DMS79 (cell line): ENCODE measurements at regions not wholly inside any gene's neighbourhood (a gene's known extent, or its start where the extent isn't known, plus 50 kb on each side); places are given as distances from the start of the nearest gene placed in this dataset.

Experiments
- DNase-seq: peaks from one replicate; lab custom pipeline; 2025; lab: John Stamatoyannopoulos, UW

- DNase-seq = no peak
Measured at GRCh38 chr12:78697817-78698415, 166.7 kb upstream of the SYT1 start.

GRCh38 chr12:78698747-78699146 is 165.8 kb upstream of the SYT1 start:
- DNase-seq = no peak

- DNase-seq = no peak
Measured at GRCh38 chr12:78700565-78700964, 164.0 kb upstream of the SYT1 start.

GRCh38 chr12:78703820-78704525 is 160.6 kb upstream of the SYT1 start:
- no peak for DNase-seq

- DNase-seq = no peak
Measured at GRCh38 chr12:78711954-78712353, 152.6 kb upstream of the SYT1 start.

- DNase-seq = no peak
Measured at GRCh38 chr12:78712834-78713481, 151.6 kb upstream of the SYT1 start.

- DNase-seq = no peak
Measured at GRCh38 chr12:78719721-78720120, 144.9 kb upstream of the SYT1 start.

GRCh38 chr12:78721906-78722305 is 142.7 kb upstream of the SYT1 start:
- DNase-seq = no peak

GRCh38 chr12:78725033-78725432 is 139.5 kb upstream of the SYT1 start:
- DNase-seq = no peak

GRCh38 chr12:78725951-78726580 is 138.5 kb upstream of the SYT1 start:
- DNase-seq = no peak

- no peak for DNase-seq
Measured at GRCh38 chr12:78726854-78727253, 137.7 kb upstream of the SYT1 start.

GRCh38 chr12:78732481-78732880 is 132.1 kb upstream of the SYT1 start:
- no peak for DNase-seq

GRCh38 chr12:78739653-78740052 is 124.9 kb upstream of the SYT1 start:
- no peak for DNase-seq

- peak; percentile 84 for DNase-seq
Measured at GRCh38 chr12:78746001-78746400, 118.6 kb upstream of the SYT1 start.

- DNase-seq = no peak
Measured at GRCh38 chr12:78753058-78753457, 111.5 kb upstream of the SYT1 start.

GRCh38 chr12:78756936-78757335 is 107.6 kb upstream of the SYT1 start:
- no peak for DNase-seq

GRCh38 chr12:78759367-78759766 is 105.2 kb upstream of the SYT1 start:
- no peak for DNase-seq

GRCh38 chr12:78760906-78761305 is 103.7 kb upstream of the SYT1 start:
- no peak for DNase-seq

GRCh38 chr12:78764913-78765312 is 99.7 kb upstream of the SYT1 start:
- DNase-seq = no peak

- no peak for DNase-seq
Measured at GRCh38 chr12:78767264-78767981, 97.2 kb upstream of the SYT1 start.

GRCh38 chr12:78778339-78778738 is 86.2 kb upstream of the SYT1 start:
- no peak for DNase-seq

GRCh38 chr12:78787576-78787975 is 77.0 kb upstream of the SYT1 start:
- no peak for DNase-seq
